Thyroid gland (tissue), 4 donors: ENCODE measurements at regions not wholly inside any gene's neighbourhood (a gene's known extent, or its start where the extent isn't known, plus 50 kb on each side); places are given as distances from the start of the nearest gene placed in this dataset.

Source experiments
- CTCF ChIP-seq, 6 experiments: fragments of 200-600 bp in 3 of 6; fragments of 450-650 bp in 3 of 6; sonication (generic) in 3 of 6; IDR thresholded peaks; one replicate each; pipeline ENCODE4 v1.5.1; 2016 to 2019; ENCODE audit warnings: antibody characterized with exemption in 6 of 6, mild to moderate bottlenecking in 2 of 6, inconsistent platforms in 1 of 6, moderate library complexity in 1 of 6
- POLR2A ChIP-seq, 2 donors: fragments of 450-650 bp; IDR thresholded peaks; one replicate each; pipeline ENCODE4 v1.6.1; 2017; ENCODE audit warnings: antibody characterized with exemption in 2 of 2, mild to moderate bottlenecking in 2 of 2, moderate library complexity in 1 of 2

- no peak for TF ChIP-seq CTCF (IDR thresholded peaks at IDR 0.05)
- TF ChIP-seq POLR2A (IDR thresholded peaks at IDR 0.05): no peak
Measured at GRCh38 chr7:22052674-22053365, 107.1 kb upstream of the CDCA7L start.
